ENCODE measurements at regions not wholly inside any gene's neighbourhood (a gene's known extent, or its start where the extent isn't known, plus 50 kb on each side); places are given as distances from the start of the nearest gene placed in this dataset.

- no peak for DNase-seq
- peaks cover 0 to 4% (median 0%) of the 10 kb centered on the region in 6 donors for H3K9me3 Mint-ChIP-seq
- H3K27ac Mint-ChIP-seq = no peak overlapping the region
- no peaks in the 10 kb centered on the region for H3K36me3 Mint-ChIP-seq
- H3K27me3 Mint-ChIP-seq (ENCODE audit: low read depth in 3 of 3) = peaks cover 0 to 4% (median 3%) of the 10 kb centered on the region in 3 donors
- no peaks in the 10 kb centered on the region for H3K4me1 Mint-ChIP-seq
- no peak overlapping the region for H3K4me3 Mint-ChIP-seq
Measured at GRCh38 chr7:121494516-121494915, 98.4 kb upstream of the FAM3C start.

GRCh38 chr7:121493553-121493952 lies 97.4 kb upstream of the FAM3C start:
- Mint-ChIP-seq H3K27ac (no peak overlapping the region), H3K4me1 (no peaks in the 10 kb centered on the region), H3K9me3 (peaks cover 0 to 4% (median 0%) of the 10 kb centered on the region in 6 donors), H3K36me3 (no peaks in the 10 kb centered on the region), H3K4me3 (no peak overlapping the region), H3K27me3 (ENCODE audit: low read depth in 3 of 3) (peaks cover 0 to 4% (median 3%) of the 10 kb centered on the region in 3 donors)
- DNase-seq = no peak

GRCh38 chr7:121490309-121490708 lies 94.2 kb upstream of the FAM3C start:
- Mint-ChIP-seq H3K27me3 (ENCODE audit: low read depth in 3 of 3) (peaks cover 0 to 3% (median 1%) of the 10 kb centered on the region in 3 donors), H3K4me1 (no peaks in the 10 kb centered on the region), H3K9me3 (peaks cover 0 to 2% (median 0%) of the 10 kb centered on the region in 6 donors), H3K27ac (no peak overlapping the region), H3K36me3 (no peaks in the 10 kb centered on the region), H3K4me3 (no peak overlapping the region)
- DNase-seq = no peak

GRCh38 chr7:121489440-121489839 lies 93.3 kb upstream of the FAM3C start:
- peaks cover 0 to 3% (median 2%) of the 10 kb centered on the region in 3 donors for H3K27me3 Mint-ChIP-seq (ENCODE audit: low read depth in 3 of 3)
- H3K4me1 Mint-ChIP-seq = no peaks in the 10 kb centered on the region
- no peak for DNase-seq
- no peak overlapping the region for H3K27ac Mint-ChIP-seq
- H3K36me3 Mint-ChIP-seq = no peaks in the 10 kb centered on the region
- peaks cover 0 to 2% (median 0%) of the 10 kb centered on the region in 6 donors for H3K9me3 Mint-ChIP-seq
- no peak overlapping the region for H3K4me3 Mint-ChIP-seq

- Mint-ChIP-seq H3K36me3 (no peaks in the 10 kb centered on the region), H3K4me1 (no peaks in the 10 kb centered on the region), H3K27me3 (ENCODE audit: low read depth in 3 of 3) (peaks cover 0 to 3% (median 2%) of the 10 kb centered on the region in 3 donors), H3K4me3 (no peak overlapping the region), H3K9me3 (peaks cover 0 to 2% (median 0%) of the 10 kb centered on the region in 6 donors), H3K27ac (no peak overlapping the region)
- DNase-seq = no peak
Measured at GRCh38 chr7:121488111-121488650, 92.1 kb upstream of the FAM3C start.

- Mint-ChIP-seq H3K36me3 (no peaks in the 10 kb centered on the region), H3K4me3 (no peak overlapping the region), H3K27ac (no peak overlapping the region), H3K27me3 (ENCODE audit: low read depth in 3 of 3) (peaks cover 0 to 3% (median 2%) of the 10 kb centered on the region in 3 donors), H3K9me3 (peaks cover 0 to 2% (median 0%) of the 10 kb centered on the region in 6 donors), H3K4me1 (no peaks in the 10 kb centered on the region)
- no peak for DNase-seq
Measured at GRCh38 chr7:121486590-121486989, 90.5 kb upstream of the FAM3C start.

- H3K27ac Mint-ChIP-seq = no peak overlapping the region
- no peaks in the 10 kb centered on the region for H3K4me1 Mint-ChIP-seq
- H3K27me3 Mint-ChIP-seq (ENCODE audit: low read depth in 3 of 3) = peaks cover 0 to 3% (median 2%) of the 10 kb centered on the region in 3 donors
Measured at GRCh38 chr7:121485467-121486243, 89.5 kb upstream of the FAM3C start.

GRCh38 chr7:121484089-121484763 lies 88.1 kb upstream of the FAM3C start:
- DNase-seq = no peak
- H3K36me3 Mint-ChIP-seq = no peaks in the 10 kb centered on the region
- H3K27me3 Mint-ChIP-seq (ENCODE audit: low read depth in 3 of 3) = peaks cover 0 to 3% (median 2%) of the 10 kb centered on the region in 3 donors
- peaks cover 0 to 2% (median 0%) of the 10 kb centered on the region in 6 donors for H3K9me3 Mint-ChIP-seq
- H3K4me3 Mint-ChIP-seq = no peak overlapping the region
- H3K27ac Mint-ChIP-seq = no peak overlapping the region
- H3K4me1 Mint-ChIP-seq = no peaks in the 10 kb centered on the region

More at GRCh38 chr7:121485467-121486243, 89.5 kb upstream of the FAM3C start:
- no peaks in the 10 kb centered on the region for H3K36me3 Mint-ChIP-seq
- H3K9me3 Mint-ChIP-seq = peaks cover 0 to 2% (median 0%) of the 10 kb centered on the region in 6 donors
- DNase-seq = no peak
- no peak overlapping the region for H3K4me3 Mint-ChIP-seq

GRCh38 chr7:121480566-121481335 lies 84.6 kb upstream of the FAM3C start:
- H3K27ac Mint-ChIP-seq = no peak overlapping the region
- no peaks in the 10 kb centered on the region for H3K36me3 Mint-ChIP-seq
- H3K4me1 Mint-ChIP-seq = no peaks in the 10 kb centered on the region
- no peak overlapping the region for H3K4me3 Mint-ChIP-seq
- H3K27me3 Mint-ChIP-seq (ENCODE audit: low read depth in 3 of 3) = peaks cover 0 to 2% (median 0%) of the 10 kb centered on the region in 3 donors
- DNase-seq = no peak
- no peaks in the 10 kb centered on the region for H3K9me3 Mint-ChIP-seq

GRCh38 chr7:121480058-121480457 lies 84.0 kb upstream of the FAM3C start:
- Mint-ChIP-seq H3K27ac (no peak overlapping the region), H3K27me3 (ENCODE audit: low read depth in 3 of 3) (peaks cover 0 to 2% (median 0%) of the 10 kb centered on the region in 3 donors), H3K36me3 (no peaks in the 10 kb centered on the region), H3K4me3 (no peak overlapping the region), H3K9me3 (no peaks in the 10 kb centered on the region), H3K4me1 (no peaks in the 10 kb centered on the region)
- DNase-seq = no peak

- Mint-ChIP-seq H3K27me3 (ENCODE audit: low read depth in 3 of 3) (no peaks in the 10 kb centered on the region), H3K4me3 (no peak overlapping the region), H3K4me1 (no peaks in the 10 kb centered on the region), H3K36me3 (no peaks in the 10 kb centered on the region), H3K9me3 (no peaks in the 10 kb centered on the region), H3K27ac (no peak overlapping the region)
- DNase-seq = no peak
Measured at GRCh38 chr7:121479466-121479865, 83.4 kb upstream of the FAM3C start.

- H3K9me3 Mint-ChIP-seq = no peaks in the 10 kb centered on the region
- H3K27me3 Mint-ChIP-seq (ENCODE audit: low read depth in 3 of 3) = peaks cover 0 to 3% (median 0%) of the 10 kb centered on the region in 3 donors
- no peak for DNase-seq
- H3K27ac Mint-ChIP-seq = no peak overlapping the region
- H3K4me1 Mint-ChIP-seq = no peaks in the 10 kb centered on the region
- no peak overlapping the region for H3K4me3 Mint-ChIP-seq
- no peaks in the 10 kb centered on the region for H3K36me3 Mint-ChIP-seq
Measured at GRCh38 chr7:121475806-121476205, 79.7 kb upstream of the FAM3C start.

GRCh38 chr7:121474301-121474673 lies 78.2 kb upstream of the FAM3C start:
- peak overlapping the region in 1 of 6 donors; percentile 7 for H3K27ac Mint-ChIP-seq
- no peaks in the 10 kb centered on the region for H3K36me3 Mint-ChIP-seq
- H3K9me3 Mint-ChIP-seq = no peaks in the 10 kb centered on the region
- H3K4me1 Mint-ChIP-seq = no peaks in the 10 kb centered on the region
- peaks cover 0 to 3% (median 0%) of the 10 kb centered on the region in 3 donors for H3K27me3 Mint-ChIP-seq (ENCODE audit: low read depth in 3 of 3)
- H3K4me3 Mint-ChIP-seq = no peak overlapping the region
- no peak for DNase-seq

All from immature natural killer cell (primary cell).